GM23338 (cell line): ENCODE measurements at regions not wholly inside any gene's neighbourhood (a gene's known extent, or its start where the extent isn't known, plus 50 kb on each side); places are given as distances from the start of the nearest gene placed in this dataset.

ENCODE experiments used
- CTCF ChIP-seq, 2 experiments: fragments of 200-600 bp in 1 of 2; sonication (generic) in 1 of 2; conservative IDR thresholded peaks; 2 replicates each; pipeline versions ENCODE4 v1.5.1 to v1.6.1; 2016 to 2017; ENCODE audit warnings: antibody characterized with exemption in 2 of 2, low read depth in 2 of 2, mild to moderate bottlenecking in 2 of 2, moderate library complexity in 1 of 2
- EZH2 ChIP-seq: fragments of 200-600 bp; sonication (generic); IDR thresholded peaks from one replicate; pipeline ENCODE4 v1.8.0; 2017; ENCODE audit warnings: antibody characterized with exemption, mild to moderate bottlenecking, low read depth; ENCODE audit not compliant: unreplicated experiment
- EZH2phosphoT487 ChIP-seq: fragments of 200-600 bp; sonication (generic); IDR thresholded peaks from one replicate; pipeline ENCODE4 v1.8.1; 2018; ENCODE audit warnings: antibody characterized with exemption; ENCODE audit not compliant: unreplicated experiment
- POLR2AphosphoS5 ChIP-seq: IDR thresholded peaks from 2 replicates; pipeline ENCODE4 v1.6.1; 2016; ENCODE audit warnings: antibody characterized with exemption, low read depth
- REST ChIP-seq: IDR thresholded peaks from one replicate; pipeline ENCODE4 v1.6.1; 2018; ENCODE audit warnings: antibody characterized with exemption; ENCODE audit not compliant: unreplicated experiment

- TF ChIP-seq CTCF (conservative IDR thresholded peaks at IDR 0.05; ENCODE audit: low read depth in 2 of 2), result no peak
- TF ChIP-seq POLR2AphosphoS5, result no peak
- no peak for TF ChIP-seq REST
- no peak for TF ChIP-seq EZH2phosphoT487
- no peak for TF ChIP-seq EZH2
These were observed 84.8 kb downstream of the RAP2B start for GRCh38 chr3:153246806-153247205.
